ENCODE measurements at regions not wholly inside any gene's neighbourhood (a gene's known extent, or its start where the extent isn't known, plus 50 kb on each side); places are given as distances from the start of the nearest gene placed in this dataset.
A peak's percentile ranks its signal among the peaks of the same experiment; 100 is the strongest.

GRCh38 chr12:66030217-66030781 lies 100.3 kb downstream of the LLPH start (continued):
- TF ChIP-seq ZBTB11 (tag by site-specific recombination; conservative IDR thresholded peaks at IDR 0.05; ENCODE audit: low read depth) (no peak), ZNF548 (tag by site-specific recombination; IDR thresholded peaks at IDR 0.05) (no peak), ZNF600 (tag by site-specific recombination; IDR thresholded peaks at IDR 0.05) (no peak), ZBTB17 (tag by site-specific recombination; IDR thresholded peaks at IDR 0.05) (peak; percentile 84), ZBTB49 (tag by site-specific recombination; IDR thresholded peaks at IDR 0.05; ENCODE audit: low read depth) (no peak), ZNF549 (tag by site-specific recombination; IDR thresholded peaks at IDR 0.05) (no peak), ZNF366 (tag by site-specific recombination; conservative IDR thresholded peaks at IDR 0.05) (peak; percentile 80), PRDM1 (tag by site-specific recombination; IDR thresholded peaks at IDR 0.05) (no peak)

- Histone ChIP-seq H3K4me3 (ENCODE audit: low read depth, low read length) (no peak overlapping the region), H3K27ac (ENCODE audit: extremely low read depth, low read depth, low read length) (no peak overlapping the region), H3K36me3 (ENCODE audit: control insufficient read depth in 2 of 2, insufficient read depth in 1 of 2, low read length in 2 of 2) (no peaks in the 10 kb centered on the region), H3K4me1 (ENCODE audit: control insufficient read depth, insufficient read depth, low read length) (no peaks in the 10 kb centered on the region), H3K9me3 (ENCODE audit: control insufficient read depth, insufficient read depth, low read depth, low read length) (no peaks in the 10 kb centered on the region)
- POLR2A ChIA-PET: no interaction called here
- CTCF ChIA-PET: interaction anchor here (0.6 kb wide), 1 partner anchor 1232 kb away, joined by 3 read pairs; no protein-coding TSS in a partner anchor
- no peak for TF ChIP-seq ZNF266 (tag by site-specific recombination; IDR thresholded peaks at IDR 0.05; ENCODE audit: low read depth)
- TF ChIP-seq ZNF221 (tag by site-specific recombination; IDR thresholded peaks at IDR 0.05; ENCODE audit: borderline replicate concordance): no peak
- no peak for TF ChIP-seq ZSCAN23 (tag by site-specific recombination; IDR thresholded peaks at IDR 0.05)
- TF ChIP-seq PRDM10 (tag by site-specific recombination; IDR thresholded peaks at IDR 0.05): no peak
- no peak for TF ChIP-seq ZNF473 (tag by site-specific recombination; IDR thresholded peaks at IDR 0.05)
- TF ChIP-seq ZNF140 (tag by site-specific recombination; IDR thresholded peaks at IDR 0.05): no peak
- no peak for TF ChIP-seq ZNF24 (tag by site-specific recombination; IDR thresholded peaks at IDR 0.05)
- TF ChIP-seq ZNF26 (tag by site-specific recombination; IDR thresholded peaks at IDR 0.05): no peak
- no peak for TF ChIP-seq EGR2 (tag by site-specific recombination; IDR thresholded peaks at IDR 0.05; ENCODE audit: low read depth)
- TF ChIP-seq ZNF23 (tag by site-specific recombination; IDR thresholded peaks at IDR 0.05; ENCODE audit: borderline replicate concordance): no peak
- no peak for TF ChIP-seq MYNN (tag by site-specific recombination; IDR thresholded peaks at IDR 0.05; ENCODE audit: borderline replicate concordance)
- TF ChIP-seq ZNF311 (tag by site-specific recombination; IDR thresholded peaks at IDR 0.05; ENCODE audit: borderline replicate concordance): no peak
- TF ChIP-seq ZNF555 (tag by site-specific recombination; conservative IDR thresholded peaks at IDR 0.05): no peak
- TF ChIP-seq INSM2 (tag by site-specific recombination; IDR thresholded peaks at IDR 0.05): no peak
- no peak for TF ChIP-seq YY1 (tag by site-specific recombination; IDR thresholded peaks at IDR 0.05)
- TF ChIP-seq ZNF274 (IDR thresholded peaks at IDR 0.05; ENCODE audit: low read length): no peak
- TF ChIP-seq ZNF274 (tag by site-specific recombination; IDR thresholded peaks at IDR 0.05; ENCODE audit: borderline replicate concordance): no peak
These were observed 102.2 kb downstream of the LLPH start for GRCh38 chr12:66028390-66028789.
